ENCODE measurements at regions not wholly inside any gene's neighbourhood (a gene's known extent, or its start where the extent isn't known, plus 50 kb on each side); places are given as distances from the start of the nearest gene placed in this dataset.

GRCh38 chr1:59219916-59220315 is 77.0 kb upstream of the FGGY start:
- DNase-seq (ENCODE audit: extremely low spot score, unreplicated experiment): no peak
- Mint-ChIP-seq H3K4me3 (ENCODE audit: unreplicated experiment) (no peak overlapping the region), H3K27me3 (ENCODE audit: unreplicated experiment) (peaks cover 25% of the 10 kb centered on the region), H3K9me3 (ENCODE audit: unreplicated experiment) (peaks cover 9% of the 10 kb centered on the region), H3K4me1 (ENCODE audit: unreplicated experiment) (peaks cover 25% of the 10 kb centered on the region), H3K27ac (ENCODE audit: unreplicated experiment) (no peak overlapping the region), H3K36me3 (ENCODE audit: unreplicated experiment) (peaks cover 2% of the 10 kb centered on the region)
- TF ChIP-seq CTCF (IDR thresholded peaks at IDR 0.05): no peak

- Mint-ChIP-seq H3K4me3 (ENCODE audit: unreplicated experiment) (no peak overlapping the region), H3K4me1 (ENCODE audit: unreplicated experiment) (peaks cover 21% of the 10 kb centered on the region), H3K9me3 (ENCODE audit: unreplicated experiment) (peaks cover 9% of the 10 kb centered on the region), H3K27ac (ENCODE audit: unreplicated experiment) (no peak overlapping the region), H3K36me3 (ENCODE audit: unreplicated experiment) (peaks cover 2% of the 10 kb centered on the region), H3K27me3 (ENCODE audit: unreplicated experiment) (peaks cover 25% of the 10 kb centered on the region)
- no peak for TF ChIP-seq CTCF (IDR thresholded peaks at IDR 0.05)
- DNase-seq (ENCODE audit: extremely low spot score, unreplicated experiment): no peak
Observed at GRCh38 chr1:59220356-59220755, 76.5 kb upstream of the FGGY start.

- TF ChIP-seq CTCF (IDR thresholded peaks at IDR 0.05): no peak
- Mint-ChIP-seq H3K36me3 (ENCODE audit: unreplicated experiment) (no peaks in the 10 kb centered on the region), H3K27ac (ENCODE audit: unreplicated experiment) (no peak overlapping the region), H3K9me3 (ENCODE audit: unreplicated experiment) (no peaks in the 10 kb centered on the region), H3K4me3 (ENCODE audit: unreplicated experiment) (no peak overlapping the region), H3K4me1 (ENCODE audit: unreplicated experiment) (peaks cover 13% of the 10 kb centered on the region), H3K27me3 (ENCODE audit: unreplicated experiment) (peaks cover 18% of the 10 kb centered on the region)
- no peak for DNase-seq (ENCODE audit: extremely low spot score, unreplicated experiment)
Observed at GRCh38 chr1:59223198-59223597, 73.7 kb upstream of the FGGY start.

- H3K4me1 Mint-ChIP-seq (ENCODE audit: unreplicated experiment): peaks cover 13% of the 10 kb centered on the region
- no peak for DNase-seq (ENCODE audit: extremely low spot score, unreplicated experiment)
- H3K27me3 Mint-ChIP-seq (ENCODE audit: unreplicated experiment): peaks cover 18% of the 10 kb centered on the region
- no peak for TF ChIP-seq CTCF (IDR thresholded peaks at IDR 0.05)
- no peak overlapping the region for H3K4me3 Mint-ChIP-seq (ENCODE audit: unreplicated experiment)
- H3K27ac Mint-ChIP-seq (ENCODE audit: unreplicated experiment): no peak overlapping the region
- no peaks in the 10 kb centered on the region for H3K9me3 Mint-ChIP-seq (ENCODE audit: unreplicated experiment)
- H3K36me3 Mint-ChIP-seq (ENCODE audit: unreplicated experiment): no peaks in the 10 kb centered on the region
Observed at GRCh38 chr1:59223989-59224634, 72.8 kb upstream of the FGGY start.

GRCh38 chr1:59225594-59226316 is 71.1 kb upstream of the FGGY start:
- no peak for DNase-seq (ENCODE audit: extremely low spot score, unreplicated experiment)
- Mint-ChIP-seq H3K4me3 (ENCODE audit: unreplicated experiment) (no peak overlapping the region), H3K27me3 (ENCODE audit: unreplicated experiment) (peaks cover 17% of the 10 kb centered on the region), H3K4me1 (ENCODE audit: unreplicated experiment) (peaks cover 7% of the 10 kb centered on the region), H3K9me3 (ENCODE audit: unreplicated experiment) (no peaks in the 10 kb centered on the region), H3K36me3 (ENCODE audit: unreplicated experiment) (no peaks in the 10 kb centered on the region), H3K27ac (ENCODE audit: unreplicated experiment) (no peak overlapping the region)
- no peak for TF ChIP-seq CTCF (IDR thresholded peaks at IDR 0.05)

All from osteocyte (in vitro differentiated cells).